ENCODE measurements at regions not wholly inside any gene's neighbourhood (a gene's known extent, or its start where the extent isn't known, plus 50 kb on each side); places are given as distances from the start of the nearest gene placed in this dataset.
"Not testable (repeated sequence)": the region's sequence is repeated elsewhere in the genome, so short reads cannot be mapped to it uniquely, and the experiment has no call there.

DNA sequence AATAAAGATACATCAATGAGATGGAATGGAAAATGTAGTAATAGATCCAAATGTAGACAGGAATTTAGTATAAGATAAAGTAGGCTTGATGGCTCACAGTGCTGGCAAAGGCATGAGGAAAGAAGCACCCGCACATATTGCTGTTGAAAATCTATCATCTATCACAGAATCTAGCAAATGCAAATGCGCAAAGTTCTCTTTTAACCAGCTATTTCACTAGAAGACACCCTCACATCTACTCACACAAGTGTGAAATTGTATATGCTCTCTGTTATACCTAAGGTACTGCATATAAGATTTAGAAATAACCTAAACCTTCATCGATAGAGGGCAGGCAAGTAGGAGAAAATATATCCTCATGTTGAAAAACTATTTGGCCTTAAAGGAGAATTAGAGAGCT, 756.7 kb upstream of the SEMA6D start:
- Mint-ChIP-seq H3K27me3 (ENCODE audit: unreplicated experiment) (no peaks in the 10 kb centered on the region), H3K4me3 (ENCODE audit: low read depth, unreplicated experiment) (no peak overlapping the region), H3K4me1 (ENCODE audit: low read depth, unreplicated experiment) (no peaks in the 10 kb centered on the region), H3K36me3 (ENCODE audit: insufficient read depth, unreplicated experiment) (no peaks in the 10 kb centered on the region), H3K27ac (ENCODE audit: unreplicated experiment) (no peak overlapping the region), H3K9me3 (ENCODE audit: low read depth, unreplicated experiment) (peaks cover 6% of the 10 kb centered on the region)
- TF ChIP-seq, protein P1, sequence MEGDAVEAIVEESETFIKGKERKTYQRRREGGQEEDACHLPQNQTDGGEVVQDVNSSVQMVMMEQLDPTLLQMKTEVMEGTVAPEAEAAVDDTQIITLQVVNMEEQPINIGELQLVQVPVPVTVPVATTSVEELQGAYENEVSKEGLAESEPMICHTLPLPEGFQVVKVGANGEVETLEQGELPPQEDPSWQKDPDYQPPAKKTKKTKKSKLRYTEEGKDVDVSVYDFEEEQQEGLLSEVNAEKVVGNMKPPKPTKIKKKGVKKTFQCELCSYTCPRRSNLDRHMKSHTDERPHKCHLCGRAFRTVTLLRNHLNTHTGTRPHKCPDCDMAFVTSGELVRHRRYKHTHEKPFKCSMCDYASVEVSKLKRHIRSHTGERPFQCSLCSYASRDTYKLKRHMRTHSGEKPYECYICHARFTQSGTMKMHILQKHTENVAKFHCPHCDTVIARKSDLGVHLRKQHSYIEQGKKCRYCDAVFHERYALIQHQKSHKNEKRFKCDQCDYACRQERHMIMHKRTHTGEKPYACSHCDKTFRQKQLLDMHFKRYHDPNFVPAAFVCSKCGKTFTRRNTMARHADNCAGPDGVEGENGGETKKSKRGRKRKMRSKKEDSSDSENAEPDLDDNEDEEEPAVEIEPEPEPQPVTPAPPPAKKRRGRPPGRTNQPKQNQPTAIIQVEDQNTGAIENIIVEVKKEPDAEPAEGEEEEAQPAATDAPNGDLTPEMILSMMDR (IDR thresholded peaks at IDR 0.05; ENCODE audit: unreplicated experiment) = no peak
- no peak for DNase-seq
- CTCF ChIA-PET = no interaction called here
- intact Hi-C loops (cut with micrococcal nuclease; ENCODE audit: unreplicated experiment) = no loop called here
- no TSS peak for BruUV-seq (replicated peaks)

DNA sequence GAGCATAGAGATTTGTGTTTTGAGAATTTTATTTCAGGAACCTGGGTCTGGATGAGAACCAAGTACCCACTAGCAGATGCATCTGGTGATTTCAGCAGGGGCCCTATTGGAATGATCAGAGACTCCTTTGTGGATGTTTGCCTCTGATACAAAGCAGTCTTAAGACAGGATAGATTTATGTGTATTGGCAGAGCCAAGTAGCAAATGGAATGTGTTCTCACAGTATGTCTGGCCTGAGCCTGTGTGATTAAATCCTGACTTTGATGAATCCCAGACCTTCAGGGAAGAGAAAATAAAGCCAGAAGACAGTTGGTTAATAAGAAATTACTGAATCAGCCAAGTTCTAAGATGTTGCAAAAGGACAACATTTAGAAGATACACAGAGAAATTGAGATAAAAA, 755.5 kb upstream of the SEMA6D start:
- TF ChIP-seq, protein P1 (IDR thresholded peaks at IDR 0.05; ENCODE audit: unreplicated experiment) = no peak
- Mint-ChIP-seq H3K27ac (ENCODE audit: unreplicated experiment) (no peak overlapping the region), H3K36me3 (ENCODE audit: insufficient read depth, unreplicated experiment) (no peaks in the 10 kb centered on the region), H3K9me3 (ENCODE audit: low read depth, unreplicated experiment) (peaks cover 9% of the 10 kb centered on the region), H3K4me1 (ENCODE audit: low read depth, unreplicated experiment) (no peaks in the 10 kb centered on the region), H3K4me3 (ENCODE audit: low read depth, unreplicated experiment) (no peak overlapping the region), H3K27me3 (ENCODE audit: unreplicated experiment) (no peaks in the 10 kb centered on the region)
- intact Hi-C loops (cut with micrococcal nuclease; ENCODE audit: unreplicated experiment) = no loop called here
- DNase-seq = no peak
- BruUV-seq (replicated peaks) = no TSS peak
- CTCF ChIA-PET = no interaction called here

DNA sequence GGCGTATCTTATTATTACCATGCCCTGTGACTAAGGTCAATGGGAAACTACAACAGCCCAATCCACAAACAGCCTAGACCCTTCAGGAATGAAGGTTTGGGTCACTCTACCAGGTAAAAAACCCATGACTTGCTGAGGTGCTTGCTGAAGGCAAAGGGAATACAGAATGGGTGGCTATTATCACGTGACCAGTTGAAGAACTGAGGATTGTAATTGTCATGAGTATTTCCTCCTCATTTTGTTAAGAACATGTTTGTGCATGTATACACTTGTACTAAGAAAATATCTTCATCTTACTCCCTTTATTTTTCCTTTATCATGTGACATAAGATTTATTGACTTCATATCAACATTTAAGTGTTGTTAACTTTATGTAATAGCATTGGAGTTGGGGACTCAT, 729.2 kb upstream of the SEMA6D start:
- H3K4me3 Mint-ChIP-seq (ENCODE audit: low read depth, unreplicated experiment) = not testable (repeated sequence)

DNA sequence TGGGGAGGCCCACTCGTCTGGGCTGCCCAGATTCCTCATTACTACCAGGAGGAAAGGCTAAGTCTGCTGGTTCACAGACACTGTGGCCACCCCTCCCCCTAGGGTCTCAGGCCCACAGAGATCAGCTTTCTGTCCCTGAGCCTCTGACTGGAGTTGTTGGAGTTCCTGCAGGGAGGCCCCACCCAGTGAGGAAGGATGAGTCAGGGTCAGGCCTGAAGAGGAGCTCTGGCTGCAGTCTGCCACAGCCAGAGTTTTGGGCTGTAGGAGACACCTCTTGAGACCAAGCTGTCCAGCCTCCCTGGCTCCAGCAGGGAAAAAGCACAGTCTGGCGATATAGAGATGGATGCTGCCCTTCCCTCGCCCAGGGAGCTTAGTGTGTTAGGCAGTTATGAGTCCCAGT, 720.9 kb upstream of the SEMA6D start:
- Mint-ChIP-seq H3K27ac (ENCODE audit: unreplicated experiment) (no peak overlapping the region), H3K4me3 (ENCODE audit: low read depth, unreplicated experiment) (no peak overlapping the region), H3K27me3 (ENCODE audit: unreplicated experiment) (no peaks in the 10 kb centered on the region), H3K4me1 (ENCODE audit: low read depth, unreplicated experiment) (no peaks in the 10 kb centered on the region), H3K36me3 (ENCODE audit: insufficient read depth, unreplicated experiment) (no peaks in the 10 kb centered on the region), H3K9me3 (ENCODE audit: low read depth, unreplicated experiment) (peaks cover 25% of the 10 kb centered on the region)
- CTCF ChIA-PET = no interaction called here
- DNase-seq = no peak
- no TSS peak for BruUV-seq (replicated peaks)
- TF ChIP-seq, protein P1 (IDR thresholded peaks at IDR 0.05; ENCODE audit: unreplicated experiment) = no peak
- intact Hi-C loops (cut with micrococcal nuclease; ENCODE audit: unreplicated experiment) = no loop called here

More for the DNA sequence above, 729.2 kb upstream of the SEMA6D start:
- H3K9me3 Mint-ChIP-seq (ENCODE audit: low read depth, unreplicated experiment) = peaks cover 14% of the 10 kb centered on the region
- H3K27me3 Mint-ChIP-seq (ENCODE audit: unreplicated experiment); CTCF ChIA-PET; H3K4me1 Mint-ChIP-seq (ENCODE audit: low read depth, unreplicated experiment); H3K36me3 Mint-ChIP-seq (ENCODE audit: insufficient read depth, unreplicated experiment); DNase-seq; intact Hi-C loops (cut with micrococcal nuclease; ENCODE audit: unreplicated experiment); H3K27ac Mint-ChIP-seq (ENCODE audit: unreplicated experiment); BruUV-seq (replicated peaks): not testable (repeated sequence)

DNA sequence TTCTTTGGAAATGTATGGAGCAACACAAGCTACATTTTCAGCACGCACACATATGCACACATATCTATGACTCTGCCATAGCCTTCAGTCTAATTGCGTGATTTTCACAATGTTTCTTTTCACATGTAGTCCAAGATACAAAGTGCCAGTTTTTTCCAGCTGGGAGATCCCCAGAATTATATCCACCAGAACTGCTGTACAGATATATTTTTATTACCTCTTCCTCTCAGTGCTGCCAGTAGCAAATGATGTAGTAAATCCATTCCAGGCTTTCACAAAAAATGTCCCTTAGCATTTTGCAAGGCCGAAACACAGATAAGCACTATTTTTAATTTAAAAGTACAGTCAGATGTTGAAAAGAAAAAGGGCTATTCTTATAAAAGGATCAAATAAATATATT, 719.8 kb upstream of the SEMA6D start:
- Mint-ChIP-seq H3K4me3 (ENCODE audit: low read depth, unreplicated experiment) (no peak overlapping the region), H3K27me3 (ENCODE audit: unreplicated experiment) (no peaks in the 10 kb centered on the region), H3K9me3 (ENCODE audit: low read depth, unreplicated experiment) (peaks cover 25% of the 10 kb centered on the region), H3K27ac (ENCODE audit: unreplicated experiment) (no peak overlapping the region), H3K36me3 (ENCODE audit: insufficient read depth, unreplicated experiment) (no peaks in the 10 kb centered on the region), H3K4me1 (ENCODE audit: low read depth, unreplicated experiment) (no peaks in the 10 kb centered on the region)
- intact Hi-C loops (cut with micrococcal nuclease; ENCODE audit: unreplicated experiment) = no loop called here
- TF ChIP-seq, protein P1 (IDR thresholded peaks at IDR 0.05; ENCODE audit: unreplicated experiment) = no peak
- CTCF ChIA-PET = interaction anchor here (0.6 kb wide), 1 partner anchor 111 kb away, joined by 3 read pairs; no protein-coding TSS in a partner anchor
- BruUV-seq (replicated peaks) = no TSS peak
- DNase-seq = no peak
